B cell (primary cell): ENCODE measurements at regions not wholly inside any gene's neighbourhood (a gene's known extent, or its start where the extent isn't known, plus 50 kb on each side); places are given as distances from the start of the nearest gene placed in this dataset.

Source experiments
- ATAC-seq: fragments of 200-7000 bp; cut with Tn5 transposase; one replicate; pipeline ENCODE4 v1.10.0; 2021; ENCODE audit warnings: low read depth, mild to moderate bottlenecking, moderate number of reproducible peaks, moderate library complexity
- CTCF ChIA-PET: fragments of 350-600 bp; sonication (Branson Sonifier 250); formaldehyde crosslinking; loops from one replicate; lab custom pipeline; 2021; ENCODE audit warnings: antibody characterized with exemption, inconsistent platforms; lab: Charles Lee
- POLR2A ChIA-PET: fragments of 350-600 bp; sonication (Branson Sonifier 250); formaldehyde crosslinking; loops from one replicate; lab custom pipeline; 2021; ENCODE audit warnings: antibody characterized with exemption; lab: Charles Lee
- DNase-seq: peaks from one replicate; pipeline ENCODE4 v3.0.0; 2013
- H2AFZ ChIP-seq: 2 replicates; pipeline ENCODE4 v1.6.1; 2012; ENCODE audit warnings: mild to moderate bottlenecking, low read depth, low read length; ENCODE audit not compliant: insufficient read depth, poor library complexity, severe bottlenecking
- H3K27ac ChIP-seq, 2 donors: 1 replicate in 1 of 2; 2 replicates in 1 of 2; pipeline ENCODE4 v1.5.1; 2012 to 2013; ENCODE audit warnings: low read length in 2 of 2, mild to moderate bottlenecking in 2 of 2, moderate library complexity in 1 of 2
- H3K27me3 ChIP-seq, 4 experiments: fragments of 200-600 bp in 1 of 4; sonication (generic) in 1 of 4; replicated peaks in 1 of 4; 1 replicate in 2 of 4; 2 replicates in 2 of 4; pipeline versions ENCODE4 v1.6.1 to v1.7.0; 2013 to 2016; ENCODE audit warnings: low read length in 3 of 4, mild to moderate bottlenecking in 2 of 4, mixed read lengths in 1 of 4, moderate library complexity in 1 of 4; ENCODE audit not compliant: insufficient read depth in 4 of 4, control insufficient read depth in 3 of 4; ENCODE audit errors: control extremely low read depth in 1 of 4
- H3K36me3 ChIP-seq, 2 experiments: replicated peaks in 1 of 2; 1 replicate in 1 of 2; 2 replicates in 1 of 2; pipeline versions ENCODE4 v1.6.1 to v1.7.1; 2013; ENCODE audit warnings: low read length in 1 of 2; ENCODE audit not compliant: insufficient read depth in 2 of 2, control insufficient read depth in 1 of 2; ENCODE audit errors: control extremely low read depth in 1 of 2, extremely low read depth in 1 of 2
- H3K4me1 ChIP-seq, 2 donors: fragments of 200-600 bp in 1 of 2; sonication (generic) in 1 of 2; 1 replicate in 1 of 2; 2 replicates in 1 of 2; pipeline versions ENCODE4 v1.5.1 to v1.6.1; 2013 to 2017; ENCODE audit warnings: low read length in 2 of 2; ENCODE audit not compliant: control insufficient read depth in 2 of 2, insufficient read depth in 2 of 2
- H3K4me2 ChIP-seq: replicated peaks from 2 replicates; pipeline ENCODE3; 2012; ENCODE audit warnings: mild to moderate bottlenecking, low read depth, low read length; ENCODE audit not compliant: poor library complexity, severe bottlenecking
- H3K4me3 ChIP-seq, 5 experiments: fragments of 200-600 bp in 1 of 5; sonication (generic) in 1 of 5; 1 replicate in 3 of 5; 2 replicates in 2 of 5; pipeline versions ENCODE4 v1.5.1 to v1.7.0; 2011 to 2016; ENCODE audit warnings: low read length in 4 of 5, mild to moderate bottlenecking in 4 of 5, low read depth in 2 of 5, control low read depth in 1 of 5, moderate library complexity in 1 of 5; ENCODE audit not compliant: insufficient read depth in 1 of 5; ENCODE audit errors: control extremely low read depth in 1 of 5, extremely low read depth in 1 of 5
- H3K79me2 ChIP-seq: fragments of 200-600 bp; sonication (generic); one replicate; pipeline ENCODE4 v1.6.0; 2016; ENCODE audit warnings: low read length; ENCODE audit not compliant: control insufficient read depth, insufficient read depth
- H3K9ac ChIP-seq: fragments of 200-600 bp; sonication (generic); 2 replicates; pipeline ENCODE4 v1.6.1; 2017; ENCODE audit warnings: mild to moderate bottlenecking, low read length, moderate library complexity
- H3K9me3 ChIP-seq, 3 donors: one replicate each; pipeline versions ENCODE4 v1.6.1 to v1.7.1; 2013; ENCODE audit warnings: low read length in 2 of 3; ENCODE audit not compliant: control insufficient read depth in 2 of 3, insufficient read depth in 1 of 3; ENCODE audit errors: control extremely low read depth in 1 of 3
- H4K20me1 ChIP-seq: 2 replicates; pipeline ENCODE4 v1.6.0; 2012; ENCODE audit warnings: mild to moderate bottlenecking, low read length; ENCODE audit not compliant: insufficient read depth, control insufficient read depth, poor library complexity, severe bottlenecking
- H3K27ac Mint-ChIP-seq: one replicate; pipeline ENCODE4 v1.8.0; 2021; ENCODE audit warnings: mixed read lengths
- H3K27me3 Mint-ChIP-seq: one replicate; pipeline ENCODE4 v1.8.0; 2021; ENCODE audit warnings: mixed read lengths
- H3K4me1 Mint-ChIP-seq: one replicate; pipeline ENCODE4 v1.8.0; 2021; ENCODE audit warnings: mixed read lengths
- H3K4me3 Mint-ChIP-seq: one replicate; pipeline ENCODE4 v1.8.0; 2021; ENCODE audit warnings: mixed read lengths
- H3K9me3 Mint-ChIP-seq: one replicate; pipeline ENCODE4 v1.8.0; 2022; ENCODE audit warnings: mixed read lengths; ENCODE audit not compliant: insufficient read depth
- EZH2 ChIP-seq: IDR thresholded peaks from 2 replicates; pipeline ENCODE4 v1.6.1; 2012; ENCODE audit warnings: borderline replicate concordance, low read depth, mild to moderate bottlenecking, moderate library complexity, low read length; ENCODE audit not compliant: insufficient read depth, poor library complexity, severe bottlenecking
- WGBS: methylation state at CpG from one replicate; pipeline ENCODE4 v1.1.5; 2013; ENCODE audit warnings: missing lambda C conversion rate; ENCODE audit not compliant: insufficient coverage; 5-methylcytosine and 5-hydroxymethylcytosine counted together
- intact Hi-C: fragments of 100-400 bp; cut with micrococcal nuclease; formaldehyde crosslinking; loops from one replicate; pipeline ENCODE4 v1.10.0; 2022
- TF ChIP-seq, protein P1 (sequence below): fragments of 200-600 bp; IDR thresholded peaks from one replicate; pipeline ENCODE4 v1.8.0; 2022; ENCODE audit warnings: antibody characterized with exemption, mild to moderate bottlenecking

GRCh38 chr4:177119691-177120090 is 190.0 kb upstream of the NEIL3 start:
- Histone ChIP-seq H3K4me1 (no peaks in the 10 kb centered on the region), H3K9ac (no peak overlapping the region), H2AFZ (no peak overlapping the region), H3K27me3 (no peaks in the 10 kb centered on the region), H3K4me2 (no peak overlapping the region), H3K27ac (no peak overlapping the region), H3K79me2 (no peaks in the 10 kb centered on the region), H3K36me3 (no peaks in the 10 kb centered on the region), H3K9me3 (no peaks in the 10 kb centered on the region), H3K4me3 (no peak overlapping the region), H4K20me1 (no peaks in the 10 kb centered on the region)
- intact Hi-C loops, result no loop called here
- H3K9me3 Mint-ChIP-seq, result peaks cover 6% of the 10 kb centered on the region
- H3K27me3 Mint-ChIP-seq, result no peaks in the 10 kb centered on the region
- no peaks in the 10 kb centered on the region for H3K4me1 Mint-ChIP-seq
- ChIA-PET CTCF (no interaction called here), POLR2A (no interaction called here)
- H3K4me3 Mint-ChIP-seq, result no peak overlapping the region
- DNase-seq (no peak), ATAC-seq (no peak)
- WGBS, result 60% methylated on average over 2 of the region's 3 CpGs
- TF ChIP-seq, protein P1, sequence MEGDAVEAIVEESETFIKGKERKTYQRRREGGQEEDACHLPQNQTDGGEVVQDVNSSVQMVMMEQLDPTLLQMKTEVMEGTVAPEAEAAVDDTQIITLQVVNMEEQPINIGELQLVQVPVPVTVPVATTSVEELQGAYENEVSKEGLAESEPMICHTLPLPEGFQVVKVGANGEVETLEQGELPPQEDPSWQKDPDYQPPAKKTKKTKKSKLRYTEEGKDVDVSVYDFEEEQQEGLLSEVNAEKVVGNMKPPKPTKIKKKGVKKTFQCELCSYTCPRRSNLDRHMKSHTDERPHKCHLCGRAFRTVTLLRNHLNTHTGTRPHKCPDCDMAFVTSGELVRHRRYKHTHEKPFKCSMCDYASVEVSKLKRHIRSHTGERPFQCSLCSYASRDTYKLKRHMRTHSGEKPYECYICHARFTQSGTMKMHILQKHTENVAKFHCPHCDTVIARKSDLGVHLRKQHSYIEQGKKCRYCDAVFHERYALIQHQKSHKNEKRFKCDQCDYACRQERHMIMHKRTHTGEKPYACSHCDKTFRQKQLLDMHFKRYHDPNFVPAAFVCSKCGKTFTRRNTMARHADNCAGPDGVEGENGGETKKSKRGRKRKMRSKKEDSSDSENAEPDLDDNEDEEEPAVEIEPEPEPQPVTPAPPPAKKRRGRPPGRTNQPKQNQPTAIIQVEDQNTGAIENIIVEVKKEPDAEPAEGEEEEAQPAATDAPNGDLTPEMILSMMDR, result no peak
- no peak for TF ChIP-seq EZH2
- no peak overlapping the region for H3K27ac Mint-ChIP-seq

- POLR2A ChIA-PET, result no interaction called here
- Histone ChIP-seq H2AFZ (no peak overlapping the region), H3K36me3 (no peaks in the 10 kb centered on the region), H3K4me3 (no peak overlapping the region), H4K20me1 (no peaks in the 10 kb centered on the region), H3K27ac (no peak overlapping the region), H3K9ac (no peak overlapping the region), H3K4me2 (no peak overlapping the region), H3K9me3 (no peaks in the 10 kb centered on the region), H3K27me3 (no peaks in the 10 kb centered on the region), H3K79me2 (no peaks in the 10 kb centered on the region), H3K4me1 (no peaks in the 10 kb centered on the region)
- no peak overlapping the region for H3K27ac Mint-ChIP-seq
- no peak for ATAC-seq
- DNase-seq, result no peak
- no peaks in the 10 kb centered on the region for H3K27me3 Mint-ChIP-seq
- no CpG with 5 or more reads among the region's 2 CpGs for WGBS
- H3K4me3 Mint-ChIP-seq, result no peak overlapping the region
- TF ChIP-seq EZH2, result no peak
- TF ChIP-seq, protein P1, result no peak
- H3K9me3 Mint-ChIP-seq, result peaks cover 10% of the 10 kb centered on the region
- CTCF ChIA-PET, result no interaction called here
- no peaks in the 10 kb centered on the region for H3K4me1 Mint-ChIP-seq
- intact Hi-C loops, result no loop called here
These were observed 185.9 kb upstream of the NEIL3 start for GRCh38 chr4:177123811-177124210.
